ENCODE measurements at regions not wholly inside any gene's neighbourhood (a gene's known extent, or its start where the extent isn't known, plus 50 kb on each side); places are given as distances from the start of the nearest gene placed in this dataset.

GRCh38 chr19:16022251-16022650 lies 54.0 kb upstream of the TPM4 start:
- TF ChIP-seq CTCF (IDR thresholded peaks at IDR 0.05) (no peak), REST (IDR thresholded peaks at IDR 0.05; ENCODE audit: insufficient read depth in 1 of 2, low read depth in 2 of 2, low read length in 1 of 2) (no peak), SIN3A (IDR thresholded peaks at IDR 0.05; ENCODE audit: borderline replicate concordance, insufficient read depth, low read depth, low read length) (no peak), TCF7L2 (IDR thresholded peaks at IDR 0.05; ENCODE audit: low read depth, low read length) (no peak)
